ENCODE measurements at regions not wholly inside any gene's neighbourhood (a gene's known extent, or its start where the extent isn't known, plus 50 kb on each side); places are given as distances from the start of the nearest gene placed in this dataset.

- TF ChIP-seq EZH2 (IDR thresholded peaks at IDR 0.05), result no peak
- TF ChIP-seq POLR2AphosphoS5 (IDR thresholded peaks at IDR 0.05; ENCODE audit: borderline replicate concordance, low read depth, low read length), result no peak
Measured at GRCh38 chr13:99693351-99693750, 192.1 kb downstream of the TM9SF2 start.

All from SK-N-MC (cell line).